Daoy (cell line): ENCODE measurements at regions not wholly inside any gene's neighbourhood (a gene's known extent, or its start where the extent isn't known, plus 50 kb on each side); places are given as distances from the start of the nearest gene placed in this dataset.

Experiments used
- DNase-seq: peaks from one replicate; pipeline ENCODE4 v3.0.0-alpha.2; 2015; ENCODE audit warnings: low read depth

- no peak for DNase-seq
Measured at GRCh38 chr4:130608121-130608520, 1512.2 kb downstream of the C4orf33 start.

GRCh38 chr4:130628531-130628930 is 1532.6 kb downstream of the C4orf33 start:
- no peak for DNase-seq

DNA sequence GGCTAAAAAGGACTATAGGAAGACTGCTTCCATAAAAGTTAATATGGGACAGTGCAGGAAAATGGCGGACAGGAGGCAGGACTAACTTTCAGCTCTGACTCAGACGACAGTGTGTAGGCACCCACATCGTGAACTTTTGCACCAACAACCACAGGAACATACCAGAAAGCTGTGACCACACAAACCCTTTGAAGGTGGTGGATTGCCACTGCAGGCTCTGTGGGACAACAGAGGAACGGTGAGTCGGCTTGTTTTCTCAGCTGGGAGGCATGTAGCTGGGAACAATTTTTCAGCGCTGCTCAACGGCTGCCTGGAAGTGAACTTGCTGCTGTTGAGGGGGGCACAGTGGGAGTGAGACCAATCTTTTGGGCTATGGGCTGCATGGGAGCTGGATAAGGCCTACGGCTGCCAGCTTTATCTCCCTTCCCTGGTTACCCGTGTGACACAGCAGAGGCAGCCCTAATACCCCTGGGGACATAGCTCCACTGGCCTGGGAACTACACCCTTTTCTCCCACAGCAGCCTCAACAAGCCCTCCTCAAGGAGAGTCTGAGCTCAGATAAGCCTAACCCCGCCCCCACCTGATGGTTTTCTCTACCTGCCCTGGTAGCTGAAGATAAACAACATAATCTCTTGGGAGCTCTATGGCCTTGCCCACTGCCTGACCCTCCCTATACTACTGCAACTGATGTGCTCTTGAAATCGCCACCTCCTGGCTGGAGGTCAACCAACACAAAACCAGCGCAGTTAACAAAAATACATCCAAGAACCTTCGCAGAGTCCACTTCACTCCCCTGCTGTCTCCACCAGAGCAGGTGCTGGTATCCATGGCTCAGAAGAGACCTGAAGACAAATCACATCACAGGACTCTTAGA is 1537.0 kb downstream of the C4orf33 start:
- peak; percentile 1 for DNase-seq

- DNase-seq, result no peak
Measured at GRCh38 chr4:130636486-130636885, 1540.5 kb downstream of the C4orf33 start.

DNA sequence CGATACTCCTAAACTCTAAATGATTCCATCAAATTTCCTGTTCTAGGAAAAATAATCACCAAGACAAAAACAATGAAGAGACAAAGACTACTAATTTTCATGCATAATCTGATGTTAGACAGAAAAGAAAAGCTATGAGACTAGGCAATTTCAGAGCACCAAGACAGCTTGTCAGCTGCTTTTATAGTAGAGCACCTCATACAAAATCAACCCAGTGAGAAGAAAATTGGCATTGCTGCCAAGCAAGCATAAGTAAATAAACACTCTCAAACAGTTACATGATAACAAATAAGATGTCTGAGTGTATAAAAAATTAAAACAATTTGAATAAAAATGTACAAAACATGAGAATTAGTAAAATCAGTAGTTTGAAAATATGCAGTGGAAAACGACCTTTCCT is 1544.6 kb downstream of the C4orf33 start:
- no peak for DNase-seq

- no peak for DNase-seq
Measured at GRCh38 chr4:130646886-130647285, 1550.9 kb downstream of the C4orf33 start.

DNA sequence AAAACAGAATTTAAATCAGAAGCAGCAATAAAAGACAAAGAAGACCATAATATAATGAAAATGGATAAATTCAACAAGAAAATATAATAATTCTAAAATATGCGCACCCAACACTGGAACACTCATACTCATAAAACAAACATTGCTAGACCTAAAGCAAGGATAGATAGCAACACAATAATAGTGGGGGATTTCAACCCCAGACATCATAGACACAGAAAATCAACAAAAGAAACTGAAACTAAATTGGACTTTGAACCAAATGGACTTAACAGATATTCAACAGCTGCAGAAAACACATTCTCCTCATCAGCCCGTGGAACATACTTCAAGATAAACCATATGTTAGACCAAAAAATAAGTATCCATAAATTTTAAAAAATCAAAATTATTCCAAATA is 1552.6 kb downstream of the C4orf33 start:
- DNase-seq, result no peak

DNA sequence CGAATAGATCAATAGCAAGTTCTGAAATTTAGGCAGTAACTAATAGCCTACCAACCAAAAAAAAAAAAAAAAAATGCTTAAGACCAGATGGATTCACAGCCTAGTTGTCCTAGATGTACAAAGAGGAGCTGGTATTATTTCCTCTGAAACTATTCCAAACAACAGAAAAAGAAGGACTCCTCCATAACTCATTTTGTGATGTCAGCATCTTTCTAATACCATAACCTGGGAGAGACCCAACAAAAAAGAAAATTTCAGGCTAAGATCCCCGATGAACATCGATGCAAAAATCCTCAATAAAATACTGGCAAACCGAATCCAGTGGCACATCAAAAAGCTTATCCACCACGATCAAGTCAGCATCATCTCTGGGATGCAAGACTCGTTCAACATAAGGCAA is 1557.9 kb downstream of the C4orf33 start:
- DNase-seq, result no peak

DNA sequence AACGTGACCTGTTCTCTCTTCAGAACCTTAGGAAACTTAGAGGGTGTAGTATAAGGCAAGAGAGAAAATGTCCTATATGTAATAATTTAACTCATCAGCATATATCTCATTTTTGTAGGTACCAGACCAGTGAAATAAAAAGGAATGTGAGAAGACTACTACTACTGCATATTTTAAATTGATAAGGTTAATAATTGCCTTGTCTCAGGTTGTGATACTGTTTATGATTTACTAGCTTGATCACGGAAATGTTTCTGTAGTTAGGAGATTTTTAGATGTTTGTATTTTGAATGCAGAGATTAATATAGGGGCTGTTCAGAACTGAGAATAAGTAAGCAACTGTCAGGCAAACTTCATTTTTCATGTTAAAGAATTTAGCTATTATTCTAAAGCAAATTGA is 1563.4 kb downstream of the C4orf33 start:
- DNase-seq, result no peak

DNA sequence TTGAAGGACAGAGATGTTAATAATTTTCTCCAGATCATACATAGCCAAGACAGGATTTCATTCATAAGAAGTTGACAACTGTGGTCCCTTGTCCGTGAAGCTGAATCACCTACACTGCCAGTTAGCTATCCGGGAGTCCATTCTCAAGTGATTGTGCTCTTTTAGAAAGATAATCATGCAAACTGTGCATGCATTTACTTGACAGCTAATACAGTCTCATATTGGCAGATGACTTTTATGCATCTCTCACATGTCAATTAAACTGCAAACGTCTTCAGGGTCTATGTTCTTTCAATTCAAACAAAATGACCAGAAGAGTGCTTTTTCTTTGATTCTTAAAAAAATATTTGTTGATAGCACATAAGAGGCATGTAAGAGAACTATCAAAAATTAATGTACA is 1572.9 kb downstream of the C4orf33 start:
- no peak for DNase-seq

DNA sequence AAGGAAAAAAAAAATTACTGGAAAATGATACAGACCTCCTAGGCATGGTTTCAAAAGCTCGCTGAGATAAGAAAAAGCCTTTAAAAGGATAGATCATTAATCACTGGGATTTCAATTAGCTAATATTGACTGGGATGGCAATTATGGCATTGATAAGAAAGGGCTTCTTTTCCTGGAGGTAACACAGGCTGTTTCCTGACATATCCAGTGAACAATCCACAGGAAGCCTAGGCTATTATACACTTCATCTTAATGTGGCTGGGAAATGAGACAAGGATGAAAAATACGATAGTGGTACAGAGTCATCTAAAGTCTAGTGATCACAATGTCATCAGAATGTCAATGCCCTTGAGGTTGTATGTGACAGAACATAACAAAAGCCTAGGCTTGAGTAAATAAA is 1579.3 kb downstream of the C4orf33 start:
- no peak for DNase-seq

- no peak for DNase-seq
Measured at GRCh38 chr4:130689181-130689580, 1593.2 kb downstream of the C4orf33 start.

DNA sequence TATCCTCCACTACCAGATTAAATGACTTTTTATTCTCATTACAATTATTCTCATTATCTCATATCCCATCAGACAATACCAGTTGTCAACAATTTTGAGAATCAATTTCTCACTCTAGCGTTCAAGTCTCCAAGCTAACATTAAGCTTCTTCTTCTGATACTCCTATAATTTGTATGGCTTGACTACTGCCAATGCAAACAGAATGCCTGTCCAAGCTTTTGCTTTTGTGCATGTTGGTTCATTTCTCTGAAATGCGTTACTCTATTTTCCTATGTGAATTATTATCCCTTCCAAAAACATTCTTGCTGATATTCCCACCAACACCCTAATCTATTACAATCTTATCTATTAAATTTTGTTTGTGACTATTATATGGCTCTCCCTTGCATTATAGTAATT is 1602.3 kb downstream of the C4orf33 start:
- DNase-seq, result no peak

DNA sequence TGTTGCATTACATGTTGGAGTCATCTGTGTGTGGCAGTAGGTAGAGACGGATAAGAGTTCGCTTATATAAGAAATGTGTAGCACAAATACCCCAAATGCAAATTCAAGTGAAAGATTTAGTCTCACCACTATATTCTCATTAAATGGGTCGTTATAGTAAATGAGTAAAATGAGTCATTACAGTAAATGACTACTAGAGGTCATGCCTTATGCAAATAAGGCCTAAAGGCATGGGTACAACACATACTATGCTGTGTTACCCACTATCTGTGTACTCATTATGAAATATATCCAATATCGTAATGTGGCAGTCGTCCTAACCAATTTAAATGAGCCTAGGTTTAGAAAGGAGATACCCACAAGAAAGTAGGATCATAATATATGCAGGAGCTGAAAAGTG is 1603.1 kb downstream of the C4orf33 start:
- no peak for DNase-seq

GRCh38 chr4:130703211-130703935 is 1607.4 kb downstream of the C4orf33 start:
- DNase-seq, result no peak

DNA sequence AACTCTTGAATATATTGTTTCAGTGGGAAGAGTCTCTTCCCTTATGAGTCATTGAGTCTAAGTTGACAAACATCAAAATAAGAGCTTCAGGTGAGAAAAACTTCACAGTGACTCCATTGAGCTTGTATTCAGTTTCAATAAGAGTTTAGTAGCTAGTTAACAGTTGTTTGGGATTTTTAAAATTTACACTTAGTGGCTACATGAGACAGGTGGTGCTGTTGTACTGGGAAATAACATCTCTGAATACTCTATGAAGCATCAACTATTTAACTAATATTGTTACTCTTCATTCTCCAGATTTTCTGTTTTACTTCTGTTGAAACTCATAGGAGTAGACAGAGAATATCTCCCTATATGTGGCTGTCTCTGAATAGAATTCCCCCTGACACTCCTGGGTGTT is 1609.1 kb downstream of the C4orf33 start:
- DNase-seq, result no peak

GRCh38 chr4:130712038-130712437 is 1616.1 kb downstream of the C4orf33 start:
- no peak for DNase-seq

GRCh38 chr4:130714006-130714405 is 1618.1 kb downstream of the C4orf33 start:
- no peak for DNase-seq

DNA sequence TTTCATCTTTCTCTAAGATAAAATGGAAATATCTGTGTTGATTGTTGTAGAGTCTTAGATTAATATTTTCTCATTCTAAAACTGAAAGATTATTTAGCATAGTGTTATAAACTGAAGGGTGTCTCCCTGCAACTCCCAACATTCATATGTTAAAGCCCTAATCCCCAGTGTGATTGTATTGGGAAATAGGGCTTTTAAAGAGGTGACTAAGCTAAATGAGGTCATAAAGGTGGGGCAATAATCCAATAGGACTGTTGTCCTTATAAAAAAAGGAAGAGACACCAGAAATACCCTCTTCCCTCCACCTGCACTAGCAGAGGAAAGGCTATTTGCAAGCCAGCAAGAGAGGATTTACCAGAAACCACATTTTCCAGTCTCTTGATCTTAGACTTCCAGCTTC is 1626.4 kb downstream of the C4orf33 start:
- no peak for DNase-seq

- no peak for DNase-seq
Measured at GRCh38 chr4:130736436-130737185, 1640.7 kb downstream of the C4orf33 start.

- no peak for DNase-seq
Measured at GRCh38 chr4:130738233-130738632, 1642.3 kb downstream of the C4orf33 start.

DNA sequence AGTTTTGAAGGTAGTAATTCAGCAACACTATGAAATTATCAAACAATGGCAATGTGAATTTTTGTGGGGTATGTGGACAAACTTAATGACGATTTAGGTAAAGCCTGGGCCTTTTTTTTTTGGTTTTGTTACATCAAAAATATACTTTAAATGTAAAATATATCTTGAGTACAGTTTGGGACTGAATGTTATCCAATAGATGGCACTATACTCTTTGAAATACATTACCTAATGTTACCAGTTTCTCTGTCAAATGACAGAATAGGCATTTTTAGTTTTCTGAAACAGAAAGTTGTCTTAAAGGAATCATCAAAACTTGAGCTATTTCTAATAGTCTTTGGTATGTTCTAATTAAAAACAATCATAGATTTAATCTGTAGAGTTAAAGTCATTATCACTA is 1651.9 kb downstream of the C4orf33 start:
- DNase-seq, result no peak

DNA sequence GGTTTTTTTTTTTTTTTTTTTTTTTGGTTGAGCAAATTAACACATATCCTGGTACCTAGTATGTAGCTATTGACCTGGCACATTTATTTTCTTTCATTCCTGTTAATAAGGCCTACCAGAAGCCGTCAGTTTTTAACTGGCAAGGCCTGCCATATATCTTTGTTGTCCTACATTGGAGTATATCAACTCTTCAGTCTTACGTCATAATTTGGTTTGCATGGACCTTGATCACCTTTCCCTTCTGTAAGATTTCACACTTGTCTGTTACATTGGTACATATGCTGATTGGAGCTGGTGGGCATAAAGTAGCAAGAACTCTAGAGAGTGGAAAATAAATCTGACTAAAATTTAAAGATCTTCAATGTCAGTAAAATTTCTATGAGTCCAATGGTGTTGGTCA is 1658.0 kb downstream of the C4orf33 start:
- DNase-seq, result no peak
